IPS DF 6.9 (cell line): ENCODE measurements at regions not wholly inside any gene's neighbourhood (a gene's known extent, or its start where the extent isn't known, plus 50 kb on each side); places are given as distances from the start of the nearest gene placed in this dataset.

ENCODE experiments used
- DNase-seq: peaks from one replicate; pipeline ENCODE4 v3.0.0-alpha.2; 2013; ENCODE audit warnings: low read depth, low spot score
- H3K27ac ChIP-seq: one replicate; pipeline ENCODE4 v1.5.1; 2013; ENCODE audit warnings: low read length, control low read depth
- H3K27me3 ChIP-seq: 2 replicates; pipeline ENCODE4 v1.6.1; 2013; ENCODE audit warnings: mild to moderate bottlenecking, low read length; ENCODE audit not compliant: control insufficient read depth, insufficient read depth
- H3K36me3 ChIP-seq: 2 replicates; pipeline ENCODE4 v1.6.1; 2013; ENCODE audit warnings: low read length; ENCODE audit not compliant: control insufficient read depth, insufficient read depth
- H3K4me1 ChIP-seq: 2 replicates; pipeline ENCODE4 v1.6.1; 2013; ENCODE audit warnings: low read length; ENCODE audit not compliant: control insufficient read depth, insufficient read depth
- H3K4me3 ChIP-seq: 2 replicates; pipeline ENCODE4 v1.5.1; 2013; ENCODE audit warnings: mild to moderate bottlenecking, low read length
- H3K9me3 ChIP-seq: 2 replicates; pipeline ENCODE4 v1.6.1; 2013; ENCODE audit warnings: low read length, inconsistent platforms; ENCODE audit not compliant: control insufficient read depth, insufficient read depth
- WGBS: extraction: QIAGEN DNeasy Blood & Tissue Kit; methylation state at CpG from one replicate; pipeline ENCODE4 v1.1.7; 2013; ENCODE audit warnings: mixed read lengths, missing lambda C conversion rate; ENCODE audit not compliant: insufficient read length, insufficient coverage; 5-methylcytosine and 5-hydroxymethylcytosine counted together

- Histone ChIP-seq H3K9me3 (no peaks in the 10 kb centered on the region), H3K4me3 (no peak overlapping the region), H3K36me3 (no peaks in the 10 kb centered on the region), H3K27ac (no peak overlapping the region), H3K27me3 (no peaks in the 10 kb centered on the region), H3K4me1 (no peaks in the 10 kb centered on the region)
- no CpG with 5 or more reads among the region's 7 CpGs for WGBS
- no peak for DNase-seq
Measured at GRCh38 chr7:119472408-119473038, 800.5 kb upstream of the KCND2 start.

GRCh38 chr7:119482209-119482608, 790.8 kb upstream of the KCND2 start:
- Histone ChIP-seq H3K9me3 (no peaks in the 10 kb centered on the region), H3K27me3 (no peaks in the 10 kb centered on the region), H3K36me3 (no peaks in the 10 kb centered on the region), H3K4me1 (no peaks in the 10 kb centered on the region), H3K4me3 (no peak overlapping the region), H3K27ac (no peak overlapping the region)
- DNase-seq: no peak
- no CpG with 5 or more reads among the region's 4 CpGs for WGBS

DNA sequence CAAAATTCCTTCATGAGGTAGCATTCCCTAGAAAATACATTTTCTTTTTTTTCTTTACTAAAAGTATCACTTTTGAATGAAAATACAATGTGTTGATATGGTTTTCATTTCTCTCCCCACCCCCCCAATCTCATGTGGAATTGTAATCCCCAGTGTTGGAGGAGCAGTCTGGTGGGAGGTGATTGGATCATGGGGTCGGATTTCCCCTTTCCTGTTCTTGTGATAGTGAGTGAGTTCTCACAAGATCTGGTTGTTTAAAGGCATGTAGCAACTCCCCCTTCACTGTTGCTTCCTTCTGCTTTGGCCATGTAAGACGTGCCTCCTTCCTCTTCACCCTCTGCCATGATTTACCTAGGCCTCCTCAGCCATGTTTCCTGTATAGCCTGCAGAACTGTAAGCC, 790.3 kb upstream of the KCND2 start:
- no peak overlapping the region for H3K4me3 ChIP-seq
- H3K27me3 ChIP-seq: no peaks in the 10 kb centered on the region
- no peaks in the 10 kb centered on the region for H3K36me3 ChIP-seq

GRCh38 chr7:119483364-119483763, 789.6 kb upstream of the KCND2 start:
- no CpG with 5 or more reads among the region's 2 CpGs for WGBS

More for the DNA sequence above, 790.3 kb upstream of the KCND2 start:
- no CpG with 5 or more reads among the region's 2 CpGs for WGBS
- Histone ChIP-seq H3K9me3 (no peaks in the 10 kb centered on the region), H3K4me1 (no peaks in the 10 kb centered on the region), H3K27ac (no peak overlapping the region)
- no peak for DNase-seq

GRCh38 chr7:119514326-119514725, 758.6 kb upstream of the KCND2 start:
- no peaks in the 10 kb centered on the region for H3K36me3 ChIP-seq
- no peak for DNase-seq
- no peak overlapping the region for H3K27ac ChIP-seq
- no peak overlapping the region for H3K4me3 ChIP-seq
- no peaks in the 10 kb centered on the region for H3K9me3 ChIP-seq
- H3K27me3 ChIP-seq: no peaks in the 10 kb centered on the region
- no peaks in the 10 kb centered on the region for H3K4me1 ChIP-seq
- no CpG with 5 or more reads among the region's 3 CpGs for WGBS

More at GRCh38 chr7:119483364-119483763, 789.6 kb upstream of the KCND2 start:
- no peak for DNase-seq
- Histone ChIP-seq H3K27ac (no peak overlapping the region), H3K9me3 (no peaks in the 10 kb centered on the region), H3K36me3 (no peaks in the 10 kb centered on the region), H3K4me1 (no peaks in the 10 kb centered on the region), H3K4me3 (no peak overlapping the region), H3K27me3 (no peaks in the 10 kb centered on the region)

- H3K36me3 ChIP-seq: no peaks in the 10 kb centered on the region
- H3K27ac ChIP-seq: no peak overlapping the region
- H3K27me3 ChIP-seq: no peaks in the 10 kb centered on the region
Measured at GRCh38 chr7:119515214-119515613, 757.8 kb upstream of the KCND2 start.

GRCh38 chr7:119515962-119516361, 757.0 kb upstream of the KCND2 start:
- no peaks in the 10 kb centered on the region for H3K9me3 ChIP-seq
- H3K27me3 ChIP-seq: no peaks in the 10 kb centered on the region
- DNase-seq: no peak
- no peaks in the 10 kb centered on the region for H3K36me3 ChIP-seq
- H3K4me1 ChIP-seq: no peaks in the 10 kb centered on the region
- no peak overlapping the region for H3K27ac ChIP-seq
- no peak overlapping the region for H3K4me3 ChIP-seq
- WGBS: no CpG with 5 or more reads among the region's 3 CpGs

More at GRCh38 chr7:119515214-119515613, 757.8 kb upstream of the KCND2 start:
- no peak overlapping the region for H3K4me3 ChIP-seq
- no CpG with 5 or more reads among the region's 5 CpGs for WGBS
- no peak for DNase-seq
- no peaks in the 10 kb centered on the region for H3K4me1 ChIP-seq
- H3K9me3 ChIP-seq: no peaks in the 10 kb centered on the region

- Histone ChIP-seq H3K36me3 (no peaks in the 10 kb centered on the region), H3K27ac (no peak overlapping the region), H3K9me3 (peaks cover 1% of the 10 kb centered on the region; the same call in 1 of the 2 replicates), H3K4me1 (no peaks in the 10 kb centered on the region), H3K27me3 (no peaks in the 10 kb centered on the region), H3K4me3 (no peak overlapping the region)
- DNase-seq: no peak
- WGBS: no CpG with 5 or more reads among the region's 1 CpG
Measured at GRCh38 chr7:119522263-119522662, 750.7 kb upstream of the KCND2 start.

- Histone ChIP-seq H3K27me3 (no peaks in the 10 kb centered on the region), H3K36me3 (no peaks in the 10 kb centered on the region), H3K4me3 (no peak overlapping the region), H3K9me3 (peaks cover 1% of the 10 kb centered on the region; the same call in 1 of the 2 replicates), H3K4me1 (no peaks in the 10 kb centered on the region), H3K27ac (no peak overlapping the region)
- DNase-seq: no peak
- no CpG with 5 or more reads among the region's 6 CpGs for WGBS
Measured at GRCh38 chr7:119522698-119523097, 750.3 kb upstream of the KCND2 start.

DNA sequence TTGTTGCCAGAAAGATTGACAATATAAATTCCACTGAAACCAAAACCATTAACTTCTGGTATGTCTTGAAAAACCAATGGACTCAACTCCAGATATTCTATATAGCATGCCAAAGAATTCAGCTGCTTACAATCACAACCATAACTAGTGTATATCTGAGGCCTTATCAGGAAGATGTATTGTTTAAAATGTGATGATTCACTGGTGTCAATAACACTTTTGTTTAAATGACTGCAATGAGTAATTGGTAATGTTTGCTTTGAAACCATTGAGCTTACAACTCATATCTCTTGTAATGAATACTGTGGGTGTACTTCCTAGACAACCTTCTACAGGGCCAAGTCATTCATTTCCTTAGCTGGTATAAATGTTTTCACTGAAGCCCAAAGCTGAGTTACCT, 727.9 kb upstream of the KCND2 start:
- no peaks in the 10 kb centered on the region for H3K27me3 ChIP-seq
- no peak overlapping the region for H3K27ac ChIP-seq
- H3K4me1 ChIP-seq: no peaks in the 10 kb centered on the region
- DNase-seq: no peak
- no peaks in the 10 kb centered on the region for H3K9me3 ChIP-seq
- H3K4me3 ChIP-seq: no peak overlapping the region
- H3K36me3 ChIP-seq: no peaks in the 10 kb centered on the region

DNA sequence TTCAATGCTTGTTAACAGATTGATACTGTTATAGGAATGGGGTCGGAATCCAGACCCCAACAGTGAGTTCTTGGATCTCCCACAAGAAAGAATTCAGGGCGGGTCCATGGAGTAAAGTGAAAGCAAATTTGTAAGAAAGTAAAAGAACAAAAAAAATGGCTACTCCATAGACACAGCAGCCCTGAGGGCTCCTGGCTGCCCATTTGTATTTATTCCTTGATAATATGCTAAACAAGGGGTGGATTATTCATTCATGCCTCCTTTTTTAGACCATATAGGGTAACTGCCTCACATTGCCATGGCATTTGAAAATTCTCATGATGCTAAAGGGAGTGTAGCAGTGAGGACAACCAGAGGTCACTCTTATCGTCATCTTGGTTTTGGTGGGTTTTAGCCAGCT, 717.2 kb upstream of the KCND2 start:
- H3K36me3 ChIP-seq: no peaks in the 10 kb centered on the region
- no peak for DNase-seq
- no peak overlapping the region for H3K4me3 ChIP-seq
- H3K4me1 ChIP-seq: no peaks in the 10 kb centered on the region
- no peak overlapping the region for H3K27ac ChIP-seq
- no peaks in the 10 kb centered on the region for H3K9me3 ChIP-seq
- no peaks in the 10 kb centered on the region for H3K27me3 ChIP-seq
- WGBS: no CpG with 5 or more reads among the region's 3 CpGs
